Duodenal mucosa (tissue), 2 donors: ENCODE measurements at regions not wholly inside any gene's neighbourhood (a gene's known extent, or its start where the extent isn't known, plus 50 kb on each side); places are given as distances from the start of the nearest gene placed in this dataset.

ENCODE experiments used
- H3K27ac ChIP-seq: one replicate; pipeline ENCODE4 v1.7.0; 2013; ENCODE audit warnings: low read depth, low read length
- H3K27me3 ChIP-seq, 2 donors: one replicate each; pipeline ENCODE4 v1.7.0; 2013; ENCODE audit warnings: low read length in 2 of 2, control low read depth in 1 of 2; ENCODE audit not compliant: insufficient read depth in 2 of 2, control insufficient read depth in 1 of 2
- H3K36me3 ChIP-seq, 2 donors: one replicate each; pipeline ENCODE4 v1.7.0; 2013; ENCODE audit warnings: low read length in 2 of 2, control low read depth in 1 of 2; ENCODE audit not compliant: insufficient read depth in 2 of 2, control insufficient read depth in 1 of 2
- H3K4me1 ChIP-seq, 2 donors: one replicate each; pipeline ENCODE4 v1.7.0; 2013; ENCODE audit warnings: low read length in 2 of 2, control low read depth in 1 of 2; ENCODE audit not compliant: insufficient read depth in 2 of 2, control insufficient read depth in 1 of 2
- H3K4me3 ChIP-seq, 2 donors: one replicate each; pipeline ENCODE4 v1.7.0; 2013; ENCODE audit warnings: low read length in 2 of 2, low read depth in 1 of 2
- H3K9ac ChIP-seq, 2 donors: one replicate each; pipeline ENCODE4 v1.7.0; 2013; ENCODE audit warnings: low read length in 2 of 2, low read depth in 1 of 2
- H3K9me3 ChIP-seq, 2 donors: one replicate each; pipeline ENCODE4 v1.7.0; 2013; ENCODE audit warnings: low read length in 2 of 2, control low read depth in 1 of 2; ENCODE audit not compliant: control insufficient read depth in 1 of 2

- H3K27ac ChIP-seq = no peak overlapping the region
- no peaks in the 10 kb centered on the region for H3K4me1 ChIP-seq
- no peaks in the 10 kb centered on the region for H3K9me3 ChIP-seq
- no peaks in the 10 kb centered on the region for H3K36me3 ChIP-seq
- no peak overlapping the region for H3K9ac ChIP-seq
- H3K4me3 ChIP-seq = no peak overlapping the region
- H3K27me3 ChIP-seq = no peaks in the 10 kb centered on the region
These were observed 168.0 kb upstream of the NR5A2 start for GRCh38 chr1:199859491-199859933.

GRCh38 chr1:199861020-199861795 lies 166.3 kb upstream of the NR5A2 start:
- no peak overlapping the region for H3K27ac ChIP-seq
- no peaks in the 10 kb centered on the region for H3K27me3 ChIP-seq
- no peak overlapping the region for H3K4me3 ChIP-seq
- no peak overlapping the region for H3K9ac ChIP-seq
- H3K4me1 ChIP-seq = no peaks in the 10 kb centered on the region
- no peaks in the 10 kb centered on the region for H3K36me3 ChIP-seq
- H3K9me3 ChIP-seq = no peaks in the 10 kb centered on the region

- no peak overlapping the region for H3K4me3 ChIP-seq
- no peak overlapping the region for H3K27ac ChIP-seq
- H3K9me3 ChIP-seq = no peaks in the 10 kb centered on the region
- no peaks in the 10 kb centered on the region for H3K27me3 ChIP-seq
- H3K9ac ChIP-seq = no peak overlapping the region
- no peaks in the 10 kb centered on the region for H3K36me3 ChIP-seq
- H3K4me1 ChIP-seq = no peaks in the 10 kb centered on the region
These were observed 165.5 kb upstream of the NR5A2 start for GRCh38 chr1:199862047-199862446.

- no peak overlapping the region for H3K9ac ChIP-seq
- H3K9me3 ChIP-seq = no peaks in the 10 kb centered on the region
- H3K27me3 ChIP-seq = no peaks in the 10 kb centered on the region
- peak overlapping the region in 1 of 2 donors; percentile 53 for H3K4me3 ChIP-seq
- no peak overlapping the region for H3K27ac ChIP-seq
- no peaks in the 10 kb centered on the region for H3K36me3 ChIP-seq
- no peaks in the 10 kb centered on the region for H3K4me1 ChIP-seq
These were observed 161.3 kb upstream of the NR5A2 start for GRCh38 chr1:199866210-199866617.

- Histone ChIP-seq H3K4me3 (no peak overlapping the region), H3K27ac (no peak overlapping the region), H3K4me1 (no peaks in the 10 kb centered on the region), H3K27me3 (no peaks in the 10 kb centered on the region), H3K36me3 (no peaks in the 10 kb centered on the region), H3K9ac (no peak overlapping the region), H3K9me3 (no peaks in the 10 kb centered on the region)
These were observed 159.9 kb upstream of the NR5A2 start for GRCh38 chr1:199867601-199868000.

- Histone ChIP-seq H3K4me1 (no peaks in the 10 kb centered on the region), H3K27me3 (no peaks in the 10 kb centered on the region), H3K9ac (no peak overlapping the region), H3K4me3 (no peak overlapping the region), H3K36me3 (no peaks in the 10 kb centered on the region), H3K9me3 (no peaks in the 10 kb centered on the region), H3K27ac (no peak overlapping the region)
These were observed 158.7 kb upstream of the NR5A2 start for GRCh38 chr1:199868777-199869176.

GRCh38 chr1:199875337-199875736 lies 152.2 kb upstream of the NR5A2 start:
- no peaks in the 10 kb centered on the region for H3K9me3 ChIP-seq
- no peaks in the 10 kb centered on the region for H3K36me3 ChIP-seq
- H3K4me3 ChIP-seq = no peak overlapping the region
- no peaks in the 10 kb centered on the region for H3K27me3 ChIP-seq
- H3K4me1 ChIP-seq = peaks cover 0 to 5% of the 10 kb centered on the region in 2 donors
- H3K27ac ChIP-seq = no peak overlapping the region
- H3K9ac ChIP-seq = no peak overlapping the region

- no peaks in the 10 kb centered on the region for H3K9me3 ChIP-seq
- peaks cover 0 to 5% of the 10 kb centered on the region in 2 donors for H3K4me1 ChIP-seq
- no peak overlapping the region for H3K9ac ChIP-seq
- H3K36me3 ChIP-seq = no peaks in the 10 kb centered on the region
- H3K27ac ChIP-seq = no peak overlapping the region
- H3K27me3 ChIP-seq = no peaks in the 10 kb centered on the region
- no peak overlapping the region for H3K4me3 ChIP-seq
These were observed 151.7 kb upstream of the NR5A2 start for GRCh38 chr1:199875856-199876255.

- H3K4me3 ChIP-seq = no peak overlapping the region
- H3K36me3 ChIP-seq = no peaks in the 10 kb centered on the region
- H3K9me3 ChIP-seq = no peaks in the 10 kb centered on the region
- H3K9ac ChIP-seq = no peak overlapping the region
- peaks cover 0 to 5% of the 10 kb centered on the region in 2 donors for H3K4me1 ChIP-seq
- no peaks in the 10 kb centered on the region for H3K27me3 ChIP-seq
- no peak overlapping the region for H3K27ac ChIP-seq
These were observed 149.8 kb upstream of the NR5A2 start for GRCh38 chr1:199877526-199878384.

- Histone ChIP-seq H3K27ac (no peak overlapping the region), H3K4me1 (peaks cover 0 to 5% of the 10 kb centered on the region in 2 donors), H3K4me3 (no peak overlapping the region), H3K27me3 (no peaks in the 10 kb centered on the region), H3K9ac (no peak overlapping the region), H3K9me3 (no peaks in the 10 kb centered on the region), H3K36me3 (no peaks in the 10 kb centered on the region)
These were observed 148.7 kb upstream of the NR5A2 start for GRCh38 chr1:199878823-199879222.
